Neural progenitor cell (in vitro differentiated cells): ENCODE measurements at regions not wholly inside any gene's neighbourhood (a gene's known extent, or its start where the extent isn't known, plus 50 kb on each side); places are given as distances from the start of the nearest gene placed in this dataset.
"Not testable (repeated sequence)": the region's sequence is repeated elsewhere in the genome, so short reads cannot be mapped to it uniquely, and the experiment has no call there.

Source experiments
- DNase-seq: peaks from one replicate; pipeline ENCODE4 v3.0.0-alpha.2; 2016; ENCODE audit warnings: low spot score
- H2AFZ ChIP-seq: fragments of 200-600 bp; sonication (generic); replicated peaks from 2 replicates; pipeline ENCODE4 v1.6.1; 2016; ENCODE audit warnings: antibody characterized with exemption
- H3F3A ChIP-seq: fragments of 200-600 bp; sonication (generic); 2 replicates; pipeline ENCODE4 v1.6.1; 2016; ENCODE audit warnings: antibody characterized with exemption, low read depth
- H3K27ac ChIP-seq: fragments of 200-600 bp; sonication (generic); 2 replicates; pipeline ENCODE4 v1.5.1; 2016; ENCODE audit warnings: mild to moderate bottlenecking
- H3K27me3 ChIP-seq: fragments of 200-600 bp; sonication (generic); 2 replicates; pipeline ENCODE4 v1.6.1; 2016; ENCODE audit warnings: mild to moderate bottlenecking, moderate library complexity
- H3K36me3 ChIP-seq: fragments of 200-600 bp; sonication (generic); 2 replicates; pipeline ENCODE4 v1.5.1; 2016
- H3K4me1 ChIP-seq: fragments of 200-600 bp; sonication (generic); 2 replicates; pipeline ENCODE4 v1.6.1; 2016; ENCODE audit warnings: mixed run types
- H3K4me2 ChIP-seq: fragments of 200-600 bp; sonication (generic); 2 replicates; pipeline ENCODE4 v1.6.1; 2016
- H3K4me3 ChIP-seq: fragments of 200-600 bp; sonication (generic); 2 replicates; pipeline ENCODE4 v1.5.1; 2016
- H3K79me2 ChIP-seq: fragments of 200-600 bp; sonication (generic); 2 replicates; pipeline ENCODE4 v1.6.1; 2016; ENCODE audit warnings: low read depth
- H3K9ac ChIP-seq: fragments of 200-600 bp; sonication (generic); 2 replicates; pipeline ENCODE4 v1.6.1; 2016
- H3K9me3 ChIP-seq: fragments of 200-600 bp; sonication (generic); 2 replicates; pipeline ENCODE4 v1.5.1; 2016; ENCODE audit warnings: low read depth
- H4K20me1 ChIP-seq: fragments of 200-600 bp; sonication (generic); 2 replicates; pipeline ENCODE4 v1.6.1; 2016; ENCODE audit warnings: low read depth
- H3K27ac Mint-ChIP-seq: 3 replicates; pipeline ENCODE4 v1.8.0; 2021; ENCODE audit warnings: mixed read lengths
- H3K27me3 Mint-ChIP-seq: 2 replicates; pipeline ENCODE4 v1.8.0; 2022; ENCODE audit warnings: low read depth, mild to moderate bottlenecking, inconsistent platforms, moderate library complexity, mixed read lengths; ENCODE audit not compliant: insufficient read depth
- H3K36me3 Mint-ChIP-seq: 3 replicates; pipeline ENCODE4 v1.8.0; 2021; ENCODE audit warnings: mixed read lengths
- H3K4me1 Mint-ChIP-seq: 3 replicates; pipeline ENCODE4 v1.8.0; 2021; ENCODE audit warnings: mixed read lengths
- H3K4me3 Mint-ChIP-seq: 3 replicates; pipeline ENCODE4 v1.8.0; 2021; ENCODE audit warnings: mild to moderate bottlenecking, moderate library complexity, mixed read lengths
- H3K9me3 Mint-ChIP-seq: 3 replicates; pipeline ENCODE4 v1.8.0; 2020; ENCODE audit warnings: mixed read lengths

- H3K4me3 ChIP-seq, H4K20me1 ChIP-seq, H3K9me3 ChIP-seq, DNase-seq, H3K36me3 Mint-ChIP-seq, H2AFZ ChIP-seq, H3K79me2 ChIP-seq, H3K9ac ChIP-seq, H3K4me2 ChIP-seq, H3K27ac ChIP-seq, H3K36me3 ChIP-seq, H3F3A ChIP-seq, H3K4me1 Mint-ChIP-seq, H3K4me3 Mint-ChIP-seq, H3K4me1 ChIP-seq, H3K27me3 ChIP-seq, H3K27ac Mint-ChIP-seq, H3K27me3 Mint-ChIP-seq: not testable (repeated sequence)
- H3K9me3 Mint-ChIP-seq: peaks cover 15% of the 10 kb centered on the region
These were observed 86.8 kb upstream of the ADORA2B start for GRCh38 chr17:15858082-15858481.

- H3K4me1 ChIP-seq, H4K20me1 ChIP-seq, H3K4me3 Mint-ChIP-seq, H3K27me3 ChIP-seq, H3K4me2 ChIP-seq, H3K79me2 ChIP-seq, H3K27ac Mint-ChIP-seq, H3K4me3 ChIP-seq, H3K36me3 ChIP-seq, H3K36me3 Mint-ChIP-seq, H3F3A ChIP-seq, DNase-seq, H3K4me1 Mint-ChIP-seq, H3K27me3 Mint-ChIP-seq, H2AFZ ChIP-seq, H3K9me3 ChIP-seq, H3K9ac ChIP-seq, H3K27ac ChIP-seq: not testable (repeated sequence)
- H3K9me3 Mint-ChIP-seq: peaks cover 15% of the 10 kb centered on the region
These were observed 84.2 kb upstream of the ADORA2B start for GRCh38 chr17:15860774-15861173.

GRCh38 chr17:15864061-15864460 is 80.9 kb upstream of the ADORA2B start:
- not testable (repeated sequence) for H3F3A ChIP-seq, H2AFZ ChIP-seq, H4K20me1 ChIP-seq, H3K27ac ChIP-seq, H3K9me3 ChIP-seq, H3K4me1 ChIP-seq, DNase-seq, H3K36me3 ChIP-seq, H3K4me1 Mint-ChIP-seq, H3K27me3 ChIP-seq, H3K9ac ChIP-seq, H3K4me3 Mint-ChIP-seq, H3K27me3 Mint-ChIP-seq, H3K36me3 Mint-ChIP-seq, H3K4me2 ChIP-seq, H3K27ac Mint-ChIP-seq, H3K4me3 ChIP-seq, H3K79me2 ChIP-seq
- H3K9me3 Mint-ChIP-seq: peaks cover 15% of the 10 kb centered on the region

GRCh38 chr17:15864472-15864871 is 80.5 kb upstream of the ADORA2B start:
- not testable (repeated sequence) for H3K4me1 Mint-ChIP-seq, DNase-seq, H3K79me2 ChIP-seq

DNA sequence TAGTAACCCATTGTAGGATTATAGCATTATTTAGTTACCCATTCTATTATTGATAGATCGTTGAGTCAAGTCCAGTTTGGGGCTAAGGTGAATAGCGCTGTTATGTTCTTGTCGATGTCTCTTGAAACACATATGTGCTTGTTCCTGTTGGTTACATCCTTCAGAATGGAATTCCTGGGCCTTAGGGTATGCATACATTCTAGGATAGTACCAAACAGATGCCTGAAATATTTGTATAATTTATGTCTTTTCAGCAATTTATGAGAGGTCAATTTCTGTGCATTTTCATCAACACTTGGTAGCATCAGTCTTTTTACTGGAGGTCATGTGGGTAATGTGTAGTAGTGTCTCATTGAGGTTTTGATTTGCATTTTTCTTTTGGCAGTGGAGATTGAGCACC is 78.9 kb upstream of the ADORA2B start:
- not testable (repeated sequence) for H3K27ac Mint-ChIP-seq

More at GRCh38 chr17:15864472-15864871, 80.5 kb upstream of the ADORA2B start:
- H2AFZ ChIP-seq, H3K27me3 Mint-ChIP-seq, H3K36me3 Mint-ChIP-seq, H3K9me3 ChIP-seq, H3K4me1 ChIP-seq, H3K36me3 ChIP-seq, H3K27ac ChIP-seq, H3K4me3 ChIP-seq, H3K9ac ChIP-seq, H4K20me1 ChIP-seq, H3K4me3 Mint-ChIP-seq, H3F3A ChIP-seq, H3K27me3 ChIP-seq, H3K4me2 ChIP-seq, H3K27ac Mint-ChIP-seq: not testable (repeated sequence)
- peaks cover 15% of the 10 kb centered on the region for H3K9me3 Mint-ChIP-seq

GRCh38 chr17:15867331-15867730 is 77.6 kb upstream of the ADORA2B start:
- H3K9ac ChIP-seq, H3K27ac ChIP-seq, H3K27me3 ChIP-seq, H3K4me2 ChIP-seq, H3K36me3 Mint-ChIP-seq, H3K27me3 Mint-ChIP-seq, H2AFZ ChIP-seq, H3K36me3 ChIP-seq, H3K4me1 ChIP-seq, H3K4me1 Mint-ChIP-seq, H3K79me2 ChIP-seq, H3F3A ChIP-seq, H3K9me3 ChIP-seq, H3K4me3 ChIP-seq, H3K27ac Mint-ChIP-seq, H4K20me1 ChIP-seq, DNase-seq, H3K4me3 Mint-ChIP-seq, H3K9me3 Mint-ChIP-seq: not testable (repeated sequence)

More for the DNA sequence above, 78.9 kb upstream of the ADORA2B start:
- not testable (repeated sequence) for H3K9me3 Mint-ChIP-seq, H3K27me3 ChIP-seq, H3K9me3 ChIP-seq, H3K4me2 ChIP-seq, H3K9ac ChIP-seq, H2AFZ ChIP-seq, H3F3A ChIP-seq, H3K36me3 Mint-ChIP-seq, H3K27ac ChIP-seq, H3K36me3 ChIP-seq, H4K20me1 ChIP-seq, DNase-seq, H3K4me3 ChIP-seq, H3K27me3 Mint-ChIP-seq, H3K4me1 Mint-ChIP-seq, H3K4me3 Mint-ChIP-seq, H3K79me2 ChIP-seq, H3K4me1 ChIP-seq

GRCh38 chr17:15869868-15870267 is 75.1 kb upstream of the ADORA2B start:
- not testable (repeated sequence) for H3K4me1 Mint-ChIP-seq, H3K4me3 ChIP-seq, H3K9ac ChIP-seq, H3K4me3 Mint-ChIP-seq, H3K27me3 ChIP-seq, DNase-seq, H3K27ac ChIP-seq, H3K9me3 Mint-ChIP-seq, H3K36me3 ChIP-seq, H2AFZ ChIP-seq, H3K36me3 Mint-ChIP-seq, H3K27me3 Mint-ChIP-seq, H3F3A ChIP-seq, H3K9me3 ChIP-seq, H3K27ac Mint-ChIP-seq, H3K79me2 ChIP-seq, H3K4me2 ChIP-seq, H3K4me1 ChIP-seq, H4K20me1 ChIP-seq

DNA sequence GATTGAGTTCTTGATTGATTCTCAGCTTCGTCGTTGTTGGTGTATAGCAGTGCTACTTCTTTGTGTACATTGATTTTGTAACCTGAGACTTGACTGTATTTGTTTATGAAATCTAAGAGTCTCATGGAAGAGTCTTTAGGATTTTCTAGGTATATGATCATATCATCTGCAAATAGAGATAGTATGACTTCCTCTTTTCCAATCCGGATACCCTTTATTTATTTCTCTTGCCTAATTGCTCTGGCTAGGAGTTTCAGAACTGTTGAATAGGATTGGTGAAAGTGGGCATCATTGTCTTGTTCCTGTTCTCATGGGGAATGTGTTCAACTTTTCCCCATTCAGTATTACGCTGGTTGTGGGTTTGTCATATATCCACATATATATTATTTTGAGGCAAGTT is 72.3 kb upstream of the ADORA2B start:
- H3K4me1 ChIP-seq, H3K9me3 ChIP-seq, H3K36me3 Mint-ChIP-seq, DNase-seq, H3K9ac ChIP-seq, H2AFZ ChIP-seq, H3K4me3 ChIP-seq, H3K9me3 Mint-ChIP-seq, H4K20me1 ChIP-seq, H3K27ac Mint-ChIP-seq, H3K4me3 Mint-ChIP-seq, H3K36me3 ChIP-seq, H3K27ac ChIP-seq, H3K79me2 ChIP-seq, H3K4me1 Mint-ChIP-seq, H3K27me3 Mint-ChIP-seq, H3K27me3 ChIP-seq, H3K4me2 ChIP-seq, H3F3A ChIP-seq: not testable (repeated sequence)
